Pancreas (tissue), 10 donors: ENCODE measurements at regions not wholly inside any gene's neighbourhood (a gene's known extent, or its start where the extent isn't known, plus 50 kb on each side); places are given as distances from the start of the nearest gene placed in this dataset.

Source experiments
- ATAC-seq, 4 donors: fragments of 200-7000 bp; cut with Tn5 transposase; one replicate each; pipeline versions ENCODE4 v1.8.0 to v1.9.1; 2020; ENCODE audit warnings: mild to moderate bottlenecking in 4 of 4, moderate library complexity in 4 of 4
- DNase-seq, 6 donors: peaks; one replicate each; pipeline ENCODE4 v3.0.0-alpha.2; 2020
- FAIRE-seq: peaks from 2 replicates; lab custom pipeline; 2012; peaks lifted over from hg19 to GRCh38; lab: Jason Lieb, UNC
- H3K27ac ChIP-seq, 4 donors: fragments of 200-600 bp; sonication (generic); 1 replicate in 3 of 4; 2 replicates in 1 of 4; pipeline versions ENCODE4 v1.5.0 to v1.8.0; 2020
- H3K27me3 ChIP-seq, 4 donors: fragments of 200-600 bp; one replicate each; pipeline ENCODE4 v1.8.0; 2021
- H3K36me3 ChIP-seq, 3 donors: fragments of 200-600 bp; sonication (generic) in 1 of 3; one replicate each; pipeline versions ENCODE4 v1.5.0 to v1.8.0; 2020 to 2021
- H3K4me1 ChIP-seq, 3 donors: fragments of 200-600 bp; one replicate each; pipeline ENCODE4 v1.8.0; 2021
- H3K4me3 ChIP-seq, 4 donors: fragments of 200-600 bp; sonication (generic) in 2 of 4; one replicate each; pipeline versions ENCODE4 v1.5.0 to v1.8.0; 2020 to 2021
- H3K9me3 ChIP-seq, 4 donors: fragments of 200-600 bp; one replicate each; pipeline ENCODE4 v1.8.0; 2021
- WGBS, 2 donors: extraction: QIAGEN DNeasy Blood & Tissue Kit; methylation state at CpG; one replicate each; pipeline ENCODE4 v1.1.7; 2013; 5-methylcytosine and 5-hydroxymethylcytosine counted together
- intact Hi-C, 3 donors: fragments of 100-400 bp; cut with DNase I; formaldehyde crosslinking; loops; one replicate each; pipeline versions ENCODE4 v1.11.1 to v1.14.2; 2022
- TF ChIP-seq, protein P1 (sequence below), 4 donors: fragments of 200-600 bp; sonication (generic) in 3 of 4; IDR thresholded peaks; one replicate each; pipeline versions ENCODE4 v1.5.0 to v1.8.0; 2021; ENCODE audit warnings: antibody characterized with exemption in 4 of 4
- donor health status: healthy with polysubstance abuse.
- donor health status: DM: no; HTN: no; CAD: no; lungs with moderate emphysema.
- donor health status: DM: no; HTN: no; CAD: no.
- donor health status: control.
- donor health status: control.
- donor health status: Bipolar disorder and iron deficiency.
- donor health status: DM: yes; HTN: yes; CAD: no.
- donor health status: DM: no; HTN: no; CAD: no.
- donor health status: DM: no; HTN: no; CAD: no.
- donor health status: DM: yes; HTN: yes; CAD: no.

DNA sequence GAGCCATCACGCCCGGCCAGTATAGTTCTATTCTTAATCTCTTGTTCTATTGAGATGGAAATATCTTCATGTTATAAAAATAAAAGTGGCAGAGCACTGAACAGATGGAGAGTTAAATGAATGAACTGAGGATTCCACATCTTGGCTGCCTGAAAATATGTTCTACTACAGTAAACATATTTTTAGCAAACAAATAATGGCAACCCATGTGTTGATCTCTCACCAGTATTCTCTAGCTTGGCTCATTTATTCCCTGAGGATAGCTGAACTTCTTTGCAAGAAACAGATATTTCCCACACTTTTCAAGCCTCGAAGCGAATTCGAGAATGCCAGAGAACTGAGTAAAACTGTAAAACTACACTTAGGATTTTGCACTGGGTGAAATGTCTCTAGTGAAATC is 58.9 kb downstream of the DIRAS3 start:
- no peaks in the 10 kb centered on the region for H3K27me3 ChIP-seq
- no peak overlapping the region for H3K4me3 ChIP-seq
- TF ChIP-seq, protein P1, sequence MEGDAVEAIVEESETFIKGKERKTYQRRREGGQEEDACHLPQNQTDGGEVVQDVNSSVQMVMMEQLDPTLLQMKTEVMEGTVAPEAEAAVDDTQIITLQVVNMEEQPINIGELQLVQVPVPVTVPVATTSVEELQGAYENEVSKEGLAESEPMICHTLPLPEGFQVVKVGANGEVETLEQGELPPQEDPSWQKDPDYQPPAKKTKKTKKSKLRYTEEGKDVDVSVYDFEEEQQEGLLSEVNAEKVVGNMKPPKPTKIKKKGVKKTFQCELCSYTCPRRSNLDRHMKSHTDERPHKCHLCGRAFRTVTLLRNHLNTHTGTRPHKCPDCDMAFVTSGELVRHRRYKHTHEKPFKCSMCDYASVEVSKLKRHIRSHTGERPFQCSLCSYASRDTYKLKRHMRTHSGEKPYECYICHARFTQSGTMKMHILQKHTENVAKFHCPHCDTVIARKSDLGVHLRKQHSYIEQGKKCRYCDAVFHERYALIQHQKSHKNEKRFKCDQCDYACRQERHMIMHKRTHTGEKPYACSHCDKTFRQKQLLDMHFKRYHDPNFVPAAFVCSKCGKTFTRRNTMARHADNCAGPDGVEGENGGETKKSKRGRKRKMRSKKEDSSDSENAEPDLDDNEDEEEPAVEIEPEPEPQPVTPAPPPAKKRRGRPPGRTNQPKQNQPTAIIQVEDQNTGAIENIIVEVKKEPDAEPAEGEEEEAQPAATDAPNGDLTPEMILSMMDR (IDR thresholded peaks at IDR 0.05), result no peak
- no peaks in the 10 kb centered on the region for H3K36me3 ChIP-seq
- H3K27ac ChIP-seq, result no peak overlapping the region
- ATAC-seq (no peak), DNase-seq (no peak), FAIRE-seq (no peak)
- peaks cover 0 to 3% (median 0%) of the 10 kb centered on the region in 4 donors for H3K9me3 ChIP-seq
- H3K4me1 ChIP-seq, result no peaks in the 10 kb centered on the region
- intact Hi-C loops, result no loop called here
- 91 to 92% methylated on average over 5 of the region's 5 CpGs for WGBS, 2 donors

DNA sequence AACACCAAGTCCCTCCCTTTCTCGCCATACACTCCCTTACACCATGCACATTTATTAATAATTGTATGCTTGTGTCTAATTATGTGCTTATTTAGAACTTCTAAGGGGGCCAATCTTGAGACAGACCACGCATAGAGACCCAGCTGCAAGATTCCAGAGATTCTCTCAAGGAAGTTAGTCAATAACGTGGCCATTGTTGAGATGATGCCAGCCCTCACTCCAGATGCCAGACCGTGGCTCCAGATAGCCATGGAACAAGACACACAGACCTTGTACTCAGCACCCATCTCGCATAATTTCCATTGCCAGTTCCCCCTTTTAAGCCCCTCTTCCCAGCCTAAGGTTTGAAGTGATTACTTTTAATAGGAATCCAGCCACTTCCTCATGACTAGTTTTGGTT is 62.4 kb downstream of the DIRAS3 start:
- no peaks in the 10 kb centered on the region for H3K27me3 ChIP-seq
- WGBS, 2 donors, result 45 to 49% methylated on average over 5 of the region's 5 CpGs
- ATAC-seq, result no peak
- H3K27ac ChIP-seq, result no peak overlapping the region
- TF ChIP-seq, protein P1 (IDR thresholded peaks at IDR 0.05), result no peak
- FAIRE-seq, result no peak
- H3K4me3 ChIP-seq, result no peak overlapping the region
- H3K36me3 ChIP-seq, result no peaks in the 10 kb centered on the region
- no peaks in the 10 kb centered on the region for H3K9me3 ChIP-seq
- intact Hi-C loops, result no loop called here
- no peaks in the 10 kb centered on the region for H3K4me1 ChIP-seq
- DNase-seq, result no peak

DNA sequence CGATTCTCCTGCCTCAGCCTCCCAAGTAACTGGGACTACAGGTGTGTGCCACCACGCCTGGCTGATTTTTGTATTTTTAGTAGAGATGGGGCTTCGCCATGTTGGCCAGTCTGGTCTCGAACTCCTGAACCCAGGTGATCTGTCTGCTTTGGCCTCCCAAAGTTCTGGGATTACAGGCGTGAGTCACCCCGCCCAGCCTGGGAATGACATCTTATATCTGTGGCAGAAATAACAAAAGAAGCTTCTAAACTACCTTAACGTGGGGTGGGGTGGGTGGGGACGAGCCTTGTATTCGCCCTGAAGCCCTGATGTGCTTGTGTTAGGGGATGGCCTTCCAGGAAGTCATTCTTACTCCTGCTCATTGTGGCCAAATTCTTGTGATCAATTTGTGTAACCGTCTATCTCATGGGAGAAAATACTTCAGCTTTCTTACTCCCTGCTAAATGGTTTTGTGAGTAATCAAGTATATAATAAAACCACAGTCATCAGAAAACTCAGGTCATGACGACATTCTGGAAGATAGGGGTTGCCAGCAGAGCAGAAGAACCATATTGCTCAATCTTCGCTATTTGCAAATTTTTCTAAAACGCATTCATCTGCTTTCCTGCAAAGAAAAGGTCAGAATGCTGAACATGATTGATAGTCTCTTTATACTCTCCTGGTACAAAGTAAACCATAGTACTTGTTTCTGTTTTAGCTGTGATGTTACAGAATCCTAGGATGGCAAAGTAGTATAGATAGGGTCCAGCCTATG is 63.2 kb downstream of the DIRAS3 start:
- DNase-seq, result no peak
- FAIRE-seq, result no peak
- intact Hi-C loops, result no loop called here
- H3K36me3 ChIP-seq, result no peaks in the 10 kb centered on the region
- peak in 2 of 4 donors; percentile 26 to 63 for ATAC-seq
- TF ChIP-seq, protein P1 (IDR thresholded peaks at IDR 0.05), result no peak
- no peak overlapping the region for H3K4me3 ChIP-seq
- no peaks in the 10 kb centered on the region for H3K9me3 ChIP-seq
- no peaks in the 10 kb centered on the region for H3K27me3 ChIP-seq
- H3K4me1 ChIP-seq, result no peaks in the 10 kb centered on the region
- no peak overlapping the region for H3K27ac ChIP-seq
- 77 to 82% methylated on average over 13 of the region's 13 CpGs for WGBS, 2 donors

DNA sequence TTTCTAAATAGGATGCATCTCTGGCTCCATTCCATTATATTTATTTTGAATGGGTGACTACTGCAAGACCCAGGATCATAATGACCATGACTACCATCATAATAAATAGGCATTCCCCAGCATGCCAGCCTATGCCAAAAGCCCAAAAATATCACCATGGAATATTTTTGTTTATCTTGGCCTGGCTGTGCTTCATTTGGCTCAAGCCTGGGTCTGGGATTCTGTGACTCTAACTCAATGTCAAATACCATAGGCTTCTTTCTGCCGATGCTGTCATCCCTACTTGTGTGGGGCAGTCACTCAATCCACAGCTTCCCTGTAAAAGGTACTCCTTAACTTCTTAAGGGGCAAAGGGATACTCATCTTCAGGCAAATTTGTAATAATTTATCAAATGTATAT is 66.6 kb downstream of the DIRAS3 start:
- Histone ChIP-seq H3K9me3 (no peaks in the 10 kb centered on the region), H3K4me1 (no peaks in the 10 kb centered on the region), H3K4me3 (no peak overlapping the region), H3K27ac (no peak overlapping the region), H3K27me3 (no peaks in the 10 kb centered on the region), H3K36me3 (no peaks in the 10 kb centered on the region)
- TF ChIP-seq, protein P1 (IDR thresholded peaks at IDR 0.05), result no peak
- intact Hi-C loops, result no loop called here
- FAIRE-seq (no peak), DNase-seq (no peak), ATAC-seq (no peak)
- WGBS, 2 donors, result 92 to 93% methylated on average over 1 of the region's 1 CpG

DNA sequence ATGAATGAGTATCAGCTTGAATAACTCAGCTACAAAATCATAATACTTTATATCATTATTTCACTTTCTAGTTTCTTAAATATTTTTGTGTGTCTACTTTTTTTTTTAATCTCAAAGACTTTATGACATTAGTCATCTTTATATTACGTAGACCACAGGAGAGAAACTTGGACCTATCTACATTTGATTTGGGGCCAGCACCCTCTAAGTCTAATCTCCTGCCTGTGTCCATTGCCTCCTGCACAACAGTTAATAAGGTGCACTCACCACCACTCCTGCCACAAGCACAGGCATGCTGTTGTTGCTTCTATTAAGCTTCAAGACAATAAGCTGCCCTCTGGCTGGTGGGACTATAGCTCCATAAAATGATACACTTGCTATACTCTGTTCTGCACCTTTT is 70.4 kb downstream of the DIRAS3 start:
- TF ChIP-seq, protein P1 (IDR thresholded peaks at IDR 0.05), result no peak
- intact Hi-C loops, result no loop called here
- no peaks in the 10 kb centered on the region for H3K36me3 ChIP-seq
- H3K4me3 ChIP-seq, result no peak overlapping the region
- H3K9me3 ChIP-seq, result no peaks in the 10 kb centered on the region
- ATAC-seq, result no peak
- H3K4me1 ChIP-seq, result no peaks in the 10 kb centered on the region
- no peak for DNase-seq
- no peak overlapping the region for H3K27ac ChIP-seq
- H3K27me3 ChIP-seq, result no peaks in the 10 kb centered on the region
- WGBS, 2 donors, result 74 to 91% methylated on average over 1 of the region's 1 CpG
- FAIRE-seq, result no peak
